ENCODE measurements at regions not wholly inside any gene's neighbourhood (a gene's known extent, or its start where the extent isn't known, plus 50 kb on each side); places are given as distances from the start of the nearest gene placed in this dataset.

GRCh38 chr20:53773792-53774401 lies 180.3 kb upstream of the ZNF217 start:
- H3K9ac ChIP-seq (ENCODE audit: low read depth in 1 of 2, low read length in 2 of 2) = no peak overlapping the region
- 25% methylated on average over 1 of the region's 1 CpG for WGBS

More at GRCh38 chr20:53773792-53774401, 180.3 kb upstream of the ZNF217 start:
- Histone ChIP-seq H3K9me3 (ENCODE audit: control insufficient read depth in 4 of 4, low read length in 3 of 4) (no peaks in the 10 kb centered on the region), H3K4me1 (ENCODE audit: control insufficient read depth in 4 of 4, insufficient read depth in 4 of 4, low read length in 3 of 4) (peaks cover 4 to 11% (median 6%) of the 10 kb centered on the region in 4 donors), H3K27ac (ENCODE audit: low read depth in 1 of 2, low read length in 2 of 2) (no peak overlapping the region), H3K4me3 (ENCODE audit: low read depth in 1 of 3, low read length in 3 of 3) (no peak overlapping the region), H3K36me3 (ENCODE audit: control insufficient read depth in 4 of 4, insufficient read depth in 3 of 4, low read depth in 1 of 4, low read length in 3 of 4) (no peaks in the 10 kb centered on the region), H3K27me3 (ENCODE audit: control insufficient read depth in 4 of 4, insufficient read depth in 4 of 4, low read length in 3 of 4) (no peaks in the 10 kb centered on the region)
- TF ChIP-seq TAF1 (conservative IDR thresholded peaks at IDR 0.05) (no peak), RXRA (IDR thresholded peaks at IDR 0.05) (no peak), MAX (IDR thresholded peaks at IDR 0.05) (no peak), EGR1 (IDR thresholded peaks at IDR 0.05; ENCODE audit: low read depth in 2 of 2) (no peak), RAD21 (IDR thresholded peaks at IDR 0.05) (no peak), FOXA2 (IDR thresholded peaks at IDR 0.05) (no peak), REST (IDR thresholded peaks at IDR 0.05) (no peak), JUND (IDR thresholded peaks at IDR 0.05) (no peak), FOXA1 (IDR thresholded peaks at IDR 0.05) (no peak), HNF4A (conservative IDR thresholded peaks at IDR 0.05) (no peak), CTCF (IDR thresholded peaks at IDR 0.05; ENCODE audit: low read depth, low read length, missing input control) (no peak), YY1 (IDR thresholded peaks at IDR 0.05) (no peak), HNF4G (IDR thresholded peaks at IDR 0.05) (no peak), ATF3 (IDR thresholded peaks at IDR 0.05) (no peak), SP1 (IDR thresholded peaks at IDR 0.05) (no peak)
- no peak for DNase-seq (ENCODE audit: low spot score)

All from liver (tissue), 8 donors.